G401 (cell line): ENCODE measurements at regions not wholly inside any gene's neighbourhood (a gene's known extent, or its start where the extent isn't known, plus 50 kb on each side); places are given as distances from the start of the nearest gene placed in this dataset.

Source experiments
- DNase-seq: peaks from one replicate; pipeline ENCODE4 v3.0.0-alpha.2; 2015; ENCODE audit warnings: low spot score
- in situ Hi-C: cut with HindIII; loops from 2 replicates; pipeline ENCODE4 v1.10.0; 2016; ENCODE audit warnings: low sequenced_read_pairs, mixed read lengths

DNA sequence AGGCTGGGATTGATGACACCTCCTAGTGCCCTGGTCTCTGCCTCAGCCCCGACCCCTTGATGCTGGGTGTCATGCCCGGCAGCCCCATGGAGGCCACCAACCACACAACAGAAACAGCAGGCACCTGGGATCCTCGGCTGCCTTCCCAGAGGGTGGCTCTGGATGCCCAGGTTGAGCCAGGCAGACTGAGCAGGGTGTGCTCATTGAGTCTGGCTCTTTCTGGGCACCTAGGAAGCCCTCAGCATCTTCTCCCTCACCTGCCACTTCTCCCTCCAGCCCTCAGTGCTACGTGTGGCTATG, 484.5 kb upstream of the MGMT start:
- DNase-seq: no peak
- in situ Hi-C loops: loop anchor here (5.0 kb wide), 1 partner anchor 50 kb away; no protein-coding TSS in a partner anchor

DNA sequence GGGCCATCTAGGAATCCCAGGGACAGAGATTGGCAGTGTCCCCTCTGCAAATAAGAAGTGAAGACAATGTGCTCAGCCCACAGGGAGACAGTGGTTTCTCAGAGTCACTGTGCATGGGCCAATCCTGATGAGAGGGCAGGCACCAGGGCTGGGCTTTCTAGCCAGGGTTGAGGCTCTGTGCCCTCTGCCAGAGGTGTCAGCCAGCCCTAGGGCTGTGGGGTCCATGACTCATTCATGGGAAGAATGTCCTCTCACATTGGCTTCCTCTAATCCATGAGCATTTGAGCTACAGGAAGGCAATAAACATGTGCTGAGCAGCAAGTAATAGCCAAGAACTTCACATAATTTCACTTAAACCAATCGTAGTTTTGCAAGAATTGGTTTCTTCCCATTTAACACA, 482.0 kb upstream of the MGMT start:
- in situ Hi-C loops: no loop called here
- no peak for DNase-seq

DNA sequence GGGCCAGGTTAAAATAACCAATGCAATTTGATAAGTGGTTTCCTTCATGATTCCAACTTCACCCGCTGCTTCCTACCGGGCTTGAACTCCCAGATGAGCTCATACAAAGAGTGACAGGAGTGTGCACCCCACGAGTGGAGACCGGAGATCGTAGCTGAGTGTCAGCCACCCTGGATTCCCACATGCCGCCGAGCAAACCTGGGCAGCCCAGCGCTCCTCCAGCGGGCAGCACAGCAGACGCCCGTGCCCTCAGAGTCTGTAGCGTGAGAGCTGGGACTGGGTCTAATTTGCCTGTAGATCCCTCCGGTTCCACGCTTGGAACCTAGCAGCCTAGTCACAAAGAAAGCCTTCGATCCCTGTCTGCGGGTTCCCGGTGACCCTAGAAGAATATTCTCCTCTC, 476.1 kb upstream of the MGMT start:
- DNase-seq: no peak
- in situ Hi-C loops: no loop called here

DNA sequence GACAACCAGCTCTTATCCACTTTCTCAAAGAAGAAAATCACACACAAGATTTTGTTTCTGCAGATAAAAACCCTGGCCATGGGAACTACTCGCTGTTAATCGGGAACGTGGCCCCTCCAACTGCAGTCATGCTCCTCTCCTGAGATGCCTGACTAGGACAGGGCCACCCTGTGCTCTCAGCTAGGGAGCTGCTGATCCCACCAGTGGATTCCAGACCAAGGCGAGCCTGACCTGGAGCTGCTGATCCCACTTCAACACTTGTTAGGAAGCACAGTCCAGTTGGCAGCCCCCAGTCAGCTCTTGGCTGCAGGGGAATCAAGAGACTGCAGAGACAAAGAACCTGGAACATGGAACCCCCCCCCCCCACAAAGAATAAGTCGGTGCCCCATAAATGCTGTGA, 474.3 kb upstream of the MGMT start:
- in situ Hi-C loops: no loop called here
- no peak for DNase-seq

DNA sequence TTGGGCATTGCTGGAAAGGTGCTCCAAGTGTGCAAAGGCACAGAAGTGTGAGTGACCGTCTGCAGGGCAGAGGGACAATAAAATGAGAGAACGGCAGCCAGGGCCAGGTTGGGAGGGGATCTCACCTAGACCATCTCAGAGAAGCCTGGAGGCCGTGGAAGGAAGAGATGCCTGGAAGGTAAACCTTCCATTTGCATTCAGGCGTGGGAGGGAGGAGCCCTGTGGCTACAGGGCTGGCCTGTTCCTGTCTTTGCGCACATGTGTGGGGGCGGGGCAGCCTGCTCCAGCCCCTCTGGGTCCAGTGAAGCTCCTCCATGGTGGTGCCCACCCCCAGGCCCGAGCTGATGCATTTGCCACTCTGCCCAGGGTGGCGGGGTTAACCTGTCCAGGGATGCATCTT, 473.6 kb upstream of the MGMT start:
- DNase-seq: no peak
- in situ Hi-C loops: no loop called here

DNA sequence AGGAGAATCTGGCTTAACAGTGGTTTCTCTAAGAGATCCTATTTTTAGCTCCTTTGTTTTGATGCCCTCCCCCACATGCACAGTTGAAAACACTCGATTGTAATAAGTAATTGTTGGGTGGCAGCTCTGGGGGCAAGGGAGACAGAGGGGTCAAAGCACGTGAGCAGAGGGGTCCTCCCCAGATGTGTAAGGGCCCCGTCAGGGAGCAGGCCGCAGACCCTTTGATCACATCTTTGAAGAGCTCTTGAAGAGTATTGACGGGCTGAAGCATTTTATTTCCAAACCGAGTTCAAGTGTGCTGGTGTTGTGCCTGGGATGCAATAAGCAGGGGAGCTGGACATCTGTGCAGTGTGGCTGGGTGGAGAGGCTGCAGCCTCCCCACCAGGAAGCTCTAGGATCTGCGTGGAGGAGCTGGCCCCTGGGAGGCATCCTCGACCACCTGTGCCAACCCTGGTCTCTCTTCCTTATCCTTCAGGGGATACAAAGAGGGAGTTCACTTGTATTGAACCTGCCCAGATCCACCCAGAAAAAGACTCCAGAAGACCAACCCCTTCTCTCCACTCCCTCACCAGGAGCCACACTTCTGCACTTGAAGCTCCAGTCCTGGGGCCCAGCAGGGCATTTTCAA, 473.0 kb upstream of the MGMT start:
- in situ Hi-C loops: no loop called here
- DNase-seq: no peak

DNA sequence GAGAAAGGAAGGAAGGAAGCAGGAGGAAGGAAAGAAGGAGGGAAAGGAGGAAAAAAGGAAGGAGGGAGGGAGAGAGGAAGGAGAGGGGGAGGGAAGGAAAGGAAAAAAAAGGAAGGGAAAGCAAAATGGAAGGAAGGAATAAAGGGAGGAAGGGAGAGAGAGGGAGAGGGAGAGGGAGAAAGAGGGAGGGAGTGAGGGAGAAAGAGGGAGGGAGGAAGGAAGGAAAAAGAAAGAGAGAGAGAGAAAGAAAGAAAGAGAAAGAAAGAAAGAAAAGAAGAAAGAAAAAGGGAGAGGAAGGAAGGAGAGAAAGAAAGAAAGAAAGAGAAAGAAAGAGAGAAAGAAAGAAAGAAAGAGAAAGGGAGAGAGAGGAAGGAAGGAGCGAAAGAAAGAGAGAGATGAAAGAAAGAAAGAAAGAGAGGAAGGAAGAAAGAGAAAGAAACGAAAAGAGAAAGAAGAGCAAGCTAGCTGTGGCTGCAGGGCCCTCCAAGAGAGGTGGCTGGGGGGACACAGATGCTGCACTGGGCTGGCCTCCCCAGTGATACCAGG, 472.4 kb upstream of the MGMT start:
- in situ Hi-C loops: no loop called here

DNA sequence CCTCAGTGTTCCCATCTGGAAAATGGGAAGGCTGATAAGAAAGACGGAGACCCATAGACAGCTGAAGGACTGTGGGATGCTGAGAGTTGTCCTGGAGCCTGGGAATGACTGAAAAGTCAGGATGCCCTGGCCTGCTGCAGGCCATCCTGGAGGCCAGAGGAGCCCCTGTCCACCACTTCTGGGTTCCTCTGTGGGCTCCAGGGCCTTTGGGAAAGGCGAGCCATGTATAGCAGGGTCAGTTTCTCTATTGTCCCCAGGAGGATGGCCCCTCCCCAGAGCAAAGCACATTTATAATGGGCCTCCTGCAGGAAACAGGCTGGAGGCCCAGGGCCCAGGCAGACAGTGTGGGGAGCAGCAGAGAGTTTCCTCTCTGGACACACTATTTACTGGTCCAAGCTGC, 471.4 kb upstream of the MGMT start:
- DNase-seq: no peak
- in situ Hi-C loops: no loop called here

More for the DNA sequence above, 472.4 kb upstream of the MGMT start:
- no peak for DNase-seq

DNA sequence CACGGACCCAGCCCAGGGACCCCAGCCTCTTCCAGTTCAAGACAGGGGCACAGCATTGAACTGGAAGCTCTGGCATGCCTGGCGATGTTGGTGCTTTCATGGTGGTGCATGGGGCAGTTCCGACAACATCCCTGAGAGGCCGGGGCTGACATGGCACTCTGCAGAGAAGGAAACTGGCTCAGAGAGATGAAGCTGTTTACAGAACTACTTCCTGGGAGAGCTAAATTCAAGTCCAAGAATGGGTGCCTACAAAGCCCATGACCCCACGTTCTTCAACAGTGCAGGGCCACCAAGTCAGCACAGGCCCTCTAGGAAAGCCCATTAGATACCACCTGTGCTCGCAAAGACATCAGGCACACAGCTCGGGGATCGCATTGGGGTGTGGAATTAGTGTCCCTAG, 470.9 kb upstream of the MGMT start:
- DNase-seq: no peak
- in situ Hi-C loops: no loop called here

DNA sequence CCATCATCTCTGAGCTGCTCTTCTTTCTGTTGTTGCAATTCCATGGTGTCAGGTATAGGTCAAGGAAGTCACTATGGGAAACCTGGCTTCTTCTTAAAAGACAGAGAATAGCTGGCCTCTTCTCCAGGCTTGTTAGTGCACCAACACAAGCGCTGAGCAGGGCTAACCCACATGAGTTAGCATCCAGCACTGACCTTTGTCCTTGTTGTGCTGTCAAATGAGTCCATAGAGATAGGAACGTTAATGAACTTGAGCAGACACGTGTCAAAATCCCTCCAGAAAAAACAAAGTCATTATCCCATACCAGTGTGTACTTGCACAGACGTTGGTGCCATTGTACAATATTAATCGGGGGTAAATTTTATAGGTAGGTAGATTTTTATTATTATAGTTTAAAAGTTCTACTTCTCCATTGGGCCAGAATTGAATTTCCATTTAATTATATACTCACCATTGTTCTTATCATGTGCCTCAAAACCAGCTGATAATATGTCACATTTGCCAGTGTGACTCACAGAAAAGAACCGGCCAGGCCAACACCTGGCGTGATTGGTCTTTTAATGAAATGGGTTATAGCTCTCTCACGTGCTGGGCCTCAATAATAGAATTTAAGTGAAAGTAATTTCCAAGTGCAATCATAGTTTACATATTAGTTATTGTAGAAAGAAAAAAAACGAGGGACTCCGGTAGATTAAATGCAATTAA, 468.8 kb upstream of the MGMT start:
- DNase-seq: no peak
- in situ Hi-C loops: no loop called here

DNA sequence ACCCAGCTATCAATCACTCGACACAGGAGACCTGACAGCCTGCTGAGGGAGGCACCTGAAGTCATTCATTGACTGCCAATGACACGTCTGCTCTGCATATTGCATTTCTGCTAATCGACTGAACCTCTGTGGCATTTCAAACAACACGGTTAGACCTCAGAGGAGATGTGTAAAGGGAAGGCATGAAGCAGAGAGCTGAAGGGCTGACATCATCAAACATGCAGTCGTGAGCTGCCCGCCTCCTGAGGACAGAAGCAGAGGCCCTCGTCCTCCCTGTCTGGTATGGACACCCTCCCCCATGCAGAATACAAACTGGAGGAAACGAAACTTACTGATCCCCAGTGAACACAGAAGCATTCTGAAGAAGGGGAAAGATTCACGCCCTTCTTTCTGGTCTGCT, 462.6 kb upstream of the MGMT start:
- in situ Hi-C loops: no loop called here
- no peak for DNase-seq

DNA sequence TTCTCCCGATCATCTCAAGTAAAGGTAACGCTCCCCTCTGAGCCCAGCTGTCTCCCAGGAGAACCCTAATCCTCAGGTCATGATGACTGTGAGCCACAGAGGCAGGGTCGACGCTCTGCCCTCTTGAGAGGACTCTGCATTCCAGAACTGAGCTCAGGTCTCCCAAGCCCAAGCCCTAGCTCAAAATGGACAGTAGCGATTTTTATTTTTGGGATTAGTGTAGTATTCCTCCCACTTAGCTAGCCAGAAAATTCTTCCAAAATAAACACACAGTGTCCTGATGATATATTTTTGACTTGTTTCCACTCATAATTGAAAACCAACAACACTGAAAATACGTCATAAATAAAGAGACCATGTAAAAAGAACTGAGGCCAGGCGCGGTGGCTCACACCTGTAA, 462.0 kb upstream of the MGMT start:
- in situ Hi-C loops: no loop called here

DNA sequence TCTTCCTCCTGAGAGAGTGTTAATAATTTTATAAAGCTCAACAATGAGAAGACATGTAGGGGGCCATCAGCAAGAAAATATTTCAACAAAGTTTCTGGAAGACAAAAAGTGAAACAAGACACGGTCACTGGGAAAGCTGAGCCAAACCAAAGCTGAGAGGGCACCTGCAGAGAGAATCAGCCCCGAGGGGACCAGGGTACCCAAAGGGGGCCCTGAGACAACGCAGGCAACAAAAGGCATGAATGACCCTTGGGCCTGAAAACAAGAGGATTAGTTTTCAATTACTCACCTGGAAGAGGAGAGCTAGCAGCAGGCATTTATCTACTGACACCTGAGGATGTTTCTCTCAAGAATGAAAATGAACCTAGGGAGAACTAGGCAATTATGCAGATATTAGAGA, 461.2 kb upstream of the MGMT start:
- no peak for DNase-seq
- in situ Hi-C loops: no loop called here

More for the DNA sequence above, 462.0 kb upstream of the MGMT start:
- no peak for DNase-seq

DNA sequence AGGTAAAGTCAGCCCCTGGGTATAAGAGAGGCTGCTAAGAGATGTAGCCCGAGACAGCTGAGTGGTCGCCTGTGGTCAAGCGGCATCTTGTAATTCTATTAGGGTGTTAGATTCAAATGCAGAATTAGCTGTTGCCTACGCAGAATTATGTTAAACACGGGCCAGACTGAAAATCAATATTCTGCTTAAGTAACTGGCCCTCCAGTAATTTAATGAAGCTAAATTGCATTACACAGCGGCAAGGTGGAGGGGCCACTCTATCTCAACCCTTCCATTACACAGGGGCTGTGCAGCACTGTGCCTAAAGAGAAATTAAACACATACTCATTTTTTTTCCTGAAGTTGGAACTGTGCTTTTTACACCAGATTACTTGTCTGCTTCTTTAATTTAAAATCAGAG, 448.5 kb upstream of the MGMT start:
- in situ Hi-C loops: no loop called here

DNA sequence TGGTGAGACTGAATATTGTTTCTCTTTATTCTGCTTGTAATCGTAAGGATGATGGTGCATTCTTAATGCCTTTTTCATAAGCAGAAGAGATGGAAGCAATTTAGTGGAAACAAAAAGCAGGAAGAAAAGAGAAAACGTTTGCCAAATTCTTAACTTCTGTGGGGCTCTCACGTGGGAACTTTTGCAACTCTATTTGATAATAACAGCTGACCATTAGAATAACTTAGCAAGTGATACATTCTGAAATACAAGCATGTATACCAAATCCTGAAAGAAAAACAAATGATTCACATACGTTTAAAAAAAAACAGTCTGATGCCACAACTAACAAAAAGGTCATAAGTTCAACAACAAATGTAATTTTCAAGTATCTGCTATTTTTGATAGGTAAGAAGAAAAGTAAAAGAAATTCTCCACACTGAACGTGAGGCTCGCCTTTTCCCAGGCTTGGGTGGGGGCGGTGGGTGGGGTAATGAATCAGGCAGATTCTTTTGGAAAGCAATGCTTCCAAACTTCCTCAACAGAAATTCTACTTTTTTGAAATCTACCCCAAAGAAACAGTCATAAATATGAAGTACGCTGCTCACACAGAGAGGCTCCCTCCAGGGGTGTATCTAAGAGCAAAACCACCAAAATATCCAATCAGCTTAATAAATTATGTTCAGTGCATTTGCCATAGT, 446.2 kb upstream of the MGMT start:
- DNase-seq: no peak
- in situ Hi-C loops: no loop called here

More for the DNA sequence above, 448.5 kb upstream of the MGMT start:
- DNase-seq: no peak

DNA sequence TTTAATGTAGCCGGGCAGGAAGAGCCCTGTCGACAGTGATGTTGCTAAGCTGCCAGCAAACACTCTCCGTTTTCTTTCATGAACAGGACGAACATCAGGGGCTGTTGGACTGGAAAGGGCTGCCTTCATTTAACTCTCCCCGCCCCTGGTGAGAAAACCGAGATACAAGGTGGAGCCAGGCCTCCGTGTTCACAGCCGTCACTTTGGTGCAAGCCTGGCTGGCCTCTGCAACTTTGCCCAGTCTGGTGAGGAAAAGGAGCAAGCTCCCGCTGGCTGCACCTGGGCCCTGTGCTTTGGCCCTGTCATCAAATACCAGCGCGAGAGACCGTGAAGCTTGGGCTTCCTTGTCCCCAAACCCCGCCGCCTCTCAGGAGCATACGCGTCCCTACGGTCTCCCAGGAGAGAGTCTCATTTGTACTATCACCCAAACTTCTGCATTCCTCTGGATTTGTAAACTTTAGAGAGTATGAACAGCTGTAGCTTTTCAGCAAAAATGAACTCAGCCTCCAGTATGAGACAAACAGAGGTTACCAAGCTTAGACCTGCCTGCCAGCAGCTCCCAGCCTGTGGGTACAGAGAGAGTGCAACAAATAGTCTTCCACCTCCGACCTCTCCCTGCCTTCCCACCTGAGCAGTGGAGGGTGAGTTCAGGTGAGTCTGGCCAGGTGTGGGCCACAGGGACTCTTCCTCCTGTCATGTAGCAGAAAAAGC, 445.3 kb upstream of the MGMT start:
- in situ Hi-C loops: no loop called here
- no peak for DNase-seq

DNA sequence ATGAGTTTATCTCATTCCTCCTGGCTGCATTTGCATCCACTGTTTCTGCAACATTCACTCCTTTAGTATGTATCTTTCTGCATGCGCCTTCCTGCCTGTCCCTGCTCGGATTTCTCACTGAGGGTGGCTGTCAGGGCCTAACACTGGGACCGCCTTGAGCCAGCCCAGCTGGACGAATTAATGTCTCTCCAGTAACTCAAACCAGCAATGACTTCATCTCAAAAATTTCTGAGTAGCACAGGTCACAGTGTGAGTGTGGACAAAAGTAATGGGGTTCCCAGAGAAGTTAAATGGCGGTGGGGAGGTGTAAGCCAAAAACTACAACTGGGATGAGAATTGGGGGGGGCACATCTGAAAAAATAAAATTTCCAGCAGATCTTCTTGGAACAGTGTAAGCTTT, 444.0 kb upstream of the MGMT start:
- no peak for DNase-seq
- in situ Hi-C loops: no loop called here

DNA sequence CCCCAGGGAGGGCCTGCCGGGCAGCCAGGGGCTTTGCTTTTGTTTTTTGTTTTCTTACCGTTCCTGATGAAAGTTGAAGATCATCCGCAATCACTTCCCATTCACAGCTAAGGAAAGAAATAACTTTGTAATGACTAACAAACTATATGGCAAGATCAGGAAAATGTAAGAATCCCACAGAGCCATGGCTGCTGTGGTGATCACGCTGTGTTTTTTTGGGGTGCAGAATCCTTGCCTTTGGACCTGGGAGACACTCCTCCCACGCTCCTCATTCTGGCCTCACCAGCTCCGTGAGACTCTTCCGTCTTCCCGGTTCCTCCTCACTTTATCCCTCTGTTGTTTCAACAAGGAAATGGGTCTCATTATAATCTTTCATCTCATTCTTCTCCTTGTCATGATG, 443.0 kb upstream of the MGMT start:
- DNase-seq: no peak
- in situ Hi-C loops: no loop called here

DNA sequence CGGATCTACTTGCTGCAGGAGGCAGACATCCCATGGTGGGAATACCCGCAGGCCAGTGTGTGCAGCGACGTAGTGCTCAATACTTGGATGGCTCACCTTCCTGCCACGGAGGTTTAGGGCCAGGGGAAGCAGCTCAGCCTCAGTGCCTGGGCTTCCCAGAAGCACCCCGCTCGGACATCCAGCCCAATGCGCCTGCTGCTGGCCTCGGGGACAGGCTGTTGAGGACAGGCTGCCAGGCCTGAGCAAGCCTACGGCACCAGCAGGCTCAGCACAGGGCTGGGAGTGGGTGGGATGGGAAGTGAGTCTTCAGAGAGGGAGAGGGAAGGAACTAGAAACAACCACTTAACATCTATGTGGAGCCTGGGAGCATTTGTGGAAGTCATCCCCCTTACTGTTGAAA, 441.3 kb upstream of the MGMT start:
- DNase-seq: no peak
- in situ Hi-C loops: no loop called here

DNA sequence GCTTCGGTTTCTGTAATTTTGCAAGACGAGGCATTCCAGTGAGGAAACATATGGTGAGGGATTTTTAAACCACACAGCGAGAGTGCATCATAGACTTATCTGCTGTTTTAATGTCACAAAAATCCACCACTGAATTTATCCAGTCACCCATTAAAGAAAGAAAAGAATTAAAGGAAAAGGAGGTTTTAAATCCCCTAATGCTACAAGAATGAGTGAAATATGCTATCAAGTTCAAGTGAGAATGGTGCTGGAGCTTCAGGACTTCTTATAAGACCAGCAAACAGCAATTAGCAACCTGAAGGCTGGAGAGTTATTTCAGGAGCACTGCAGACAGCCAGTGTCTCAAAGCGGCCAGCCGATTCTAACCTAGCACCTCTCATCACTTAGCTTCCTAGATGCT, 439.1 kb upstream of the MGMT start:
- in situ Hi-C loops: no loop called here
- no peak for DNase-seq
